Mesendoderm (in vitro differentiated cells): ENCODE measurements at regions not wholly inside any gene's neighbourhood (a gene's known extent, or its start where the extent isn't known, plus 50 kb on each side); places are given as distances from the start of the nearest gene placed in this dataset.

ENCODE experiments used
- DNase-seq: peaks from one replicate; pipeline ENCODE4 v3.0.0; 2013
- H2AK5ac ChIP-seq: 2 replicates; pipeline ENCODE4 v1.6.1; 2013; ENCODE audit warnings: low read length, inconsistent platforms
- H2BK120ac ChIP-seq: 2 replicates; pipeline ENCODE4 v1.6.1; 2013; ENCODE audit warnings: low read depth, mild to moderate bottlenecking, low read length, moderate library complexity, mixed read lengths
- H2BK15ac ChIP-seq: replicated peaks from 2 replicates; pipeline ENCODE4 v1.6.1; 2013; ENCODE audit warnings: low read depth, mild to moderate bottlenecking, moderate library complexity
- H2BK5ac ChIP-seq: 2 replicates; pipeline ENCODE4 v1.6.1; 2013; ENCODE audit warnings: low read length, inconsistent platforms
- H3K18ac ChIP-seq: 2 replicates; pipeline ENCODE4 v1.6.1; 2013; ENCODE audit warnings: mild to moderate bottlenecking, low read length, mixed read lengths
- H3K23ac ChIP-seq: one replicate; pipeline ENCODE4 v1.6.1; 2013; ENCODE audit warnings: low read length
- H3K27ac ChIP-seq: 2 replicates; pipeline ENCODE4 v1.5.1; 2013; ENCODE audit warnings: low read depth, mild to moderate bottlenecking, inconsistent platforms, low read length, moderate library complexity
- H3K27me3 ChIP-seq: 2 replicates; pipeline ENCODE4 v1.6.1; 2013; ENCODE audit warnings: low read length, control low read depth, mild to moderate bottlenecking, inconsistent platforms; ENCODE audit not compliant: insufficient read depth, poor library complexity
- H3K36me3 ChIP-seq: 2 replicates; pipeline ENCODE4 v1.6.1; 2013; ENCODE audit warnings: low read length, inconsistent platforms; ENCODE audit not compliant: control insufficient read depth, insufficient read depth
- H3K4ac ChIP-seq: one replicate; pipeline ENCODE4 v1.6.1; 2013; ENCODE audit warnings: low read depth, mild to moderate bottlenecking, low read length, moderate library complexity
- H3K4me1 ChIP-seq: 2 replicates; pipeline ENCODE4 v1.6.1; 2013; ENCODE audit warnings: low read depth, low read length, inconsistent platforms; ENCODE audit not compliant: control insufficient read depth
- H3K4me2 ChIP-seq: 2 replicates; pipeline ENCODE4 v1.6.1; 2013; ENCODE audit warnings: low read length
- H3K4me3 ChIP-seq: 2 replicates; pipeline ENCODE4 v1.5.1; 2013; ENCODE audit warnings: mild to moderate bottlenecking, low read length
- H3K56ac ChIP-seq: one replicate; pipeline ENCODE4 v1.6.1; 2013; ENCODE audit warnings: low read length
- H3K79me1 ChIP-seq: 2 replicates; pipeline ENCODE4 v1.6.1; 2013; ENCODE audit warnings: low read length, inconsistent platforms
- H3K79me2 ChIP-seq: 2 replicates; pipeline ENCODE4 v1.6.1; 2013; ENCODE audit warnings: mild to moderate bottlenecking, low read length; ENCODE audit not compliant: control insufficient read depth, insufficient read depth
- H3K9ac ChIP-seq: 2 replicates; pipeline ENCODE4 v1.6.1; 2013; ENCODE audit warnings: low read length, inconsistent platforms
- H4K5ac ChIP-seq: one replicate; pipeline ENCODE4 v1.6.1; 2013; ENCODE audit warnings: low read length
- H4K8ac ChIP-seq: one replicate; pipeline ENCODE4 v1.6.1; 2013; ENCODE audit warnings: low read depth, mild to moderate bottlenecking, control low read depth, low read length, moderate library complexity
- WGBS: extraction: QIAGEN DNeasy Blood & Tissue Kit; methylation state at CpG from one replicate; pipeline ENCODE4 v1.1.7; 2013; ENCODE audit warnings: low lambda C conversion rate, missing lambda C conversion rate; ENCODE audit not compliant: insufficient coverage; ENCODE audit errors: extremely low coverage; 5-methylcytosine and 5-hydroxymethylcytosine counted together

DNA sequence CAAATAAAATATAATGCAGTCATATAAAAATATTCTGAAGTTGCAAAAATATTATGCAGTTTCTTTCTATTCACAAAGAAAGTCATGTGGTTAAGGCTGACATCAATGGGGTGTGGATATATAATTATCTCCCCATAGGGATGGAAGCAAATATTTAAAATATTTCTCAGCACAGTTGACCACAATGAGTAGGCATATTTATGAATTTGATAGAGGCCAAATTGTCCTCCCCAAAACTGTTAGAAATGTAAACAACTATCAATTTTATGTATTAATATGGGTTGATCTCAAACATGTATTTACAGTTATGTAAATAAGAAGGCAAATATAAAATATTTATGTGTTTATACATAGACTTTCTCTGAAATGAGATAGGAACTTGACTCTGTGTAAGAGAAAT is 246.0 kb upstream of the CBLB start:
- H2BK5ac ChIP-seq: no peak overlapping the region
- no peak overlapping the region for H3K4ac ChIP-seq
- no peaks in the 10 kb centered on the region for H3K79me2 ChIP-seq
- DNase-seq: no peak
- H3K4me2 ChIP-seq: no peak overlapping the region
- H2BK120ac ChIP-seq: no peak overlapping the region
- no peak overlapping the region for H4K8ac ChIP-seq
- H4K5ac ChIP-seq: no peak overlapping the region
- no peak overlapping the region for H2AK5ac ChIP-seq
- no peaks in the 10 kb centered on the region for H3K27me3 ChIP-seq
- H3K18ac ChIP-seq: no peak overlapping the region
- H3K27ac ChIP-seq: no peak overlapping the region
- H3K4me1 ChIP-seq: no peaks in the 10 kb centered on the region
- no peaks in the 10 kb centered on the region for H3K79me1 ChIP-seq
- no peaks in the 10 kb centered on the region for H3K36me3 ChIP-seq
- no peak overlapping the region for H2BK15ac ChIP-seq
- no peak overlapping the region for H3K4me3 ChIP-seq
- no peak overlapping the region for H3K23ac ChIP-seq
- H3K9ac ChIP-seq: no peak overlapping the region
- no peak overlapping the region for H3K56ac ChIP-seq

DNA sequence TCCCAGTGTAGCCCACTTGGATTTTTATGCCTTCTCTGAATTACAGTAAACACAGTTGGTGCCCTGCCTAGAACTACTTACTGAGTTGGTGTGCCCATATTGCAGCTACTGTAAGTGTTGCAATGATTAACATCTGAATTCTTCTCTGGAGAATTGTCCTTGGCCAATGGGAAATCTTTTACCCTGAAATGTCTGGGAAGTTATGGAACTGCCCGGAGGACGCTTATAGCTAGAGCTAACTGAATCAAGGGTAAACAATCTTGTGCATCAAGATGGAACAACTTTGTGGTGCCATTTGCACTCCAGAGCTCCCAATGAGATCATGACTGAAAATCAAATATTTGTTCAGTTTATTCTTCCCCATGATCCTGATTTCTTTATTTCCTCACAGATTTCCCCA is 246.7 kb upstream of the CBLB start:
- Histone ChIP-seq H2BK120ac (no peak overlapping the region), H2AK5ac (no peak overlapping the region), H3K4me1 (no peaks in the 10 kb centered on the region), H4K5ac (no peak overlapping the region), H4K8ac (no peak overlapping the region), H3K27me3 (no peaks in the 10 kb centered on the region), H3K18ac (no peak overlapping the region), H3K4me2 (no peak overlapping the region), H2BK15ac (no peak overlapping the region), H3K4ac (no peak overlapping the region), H3K79me1 (no peaks in the 10 kb centered on the region), H3K36me3 (no peaks in the 10 kb centered on the region), H3K4me3 (no peak overlapping the region), H3K79me2 (no peaks in the 10 kb centered on the region), H3K23ac (no peak overlapping the region), H2BK5ac (no peak overlapping the region), H3K9ac (no peak overlapping the region), H3K56ac (no peak overlapping the region), H3K27ac (no peak overlapping the region)
- DNase-seq: no peak
- no CpG with 5 or more reads among the region's 2 CpGs for WGBS

DNA sequence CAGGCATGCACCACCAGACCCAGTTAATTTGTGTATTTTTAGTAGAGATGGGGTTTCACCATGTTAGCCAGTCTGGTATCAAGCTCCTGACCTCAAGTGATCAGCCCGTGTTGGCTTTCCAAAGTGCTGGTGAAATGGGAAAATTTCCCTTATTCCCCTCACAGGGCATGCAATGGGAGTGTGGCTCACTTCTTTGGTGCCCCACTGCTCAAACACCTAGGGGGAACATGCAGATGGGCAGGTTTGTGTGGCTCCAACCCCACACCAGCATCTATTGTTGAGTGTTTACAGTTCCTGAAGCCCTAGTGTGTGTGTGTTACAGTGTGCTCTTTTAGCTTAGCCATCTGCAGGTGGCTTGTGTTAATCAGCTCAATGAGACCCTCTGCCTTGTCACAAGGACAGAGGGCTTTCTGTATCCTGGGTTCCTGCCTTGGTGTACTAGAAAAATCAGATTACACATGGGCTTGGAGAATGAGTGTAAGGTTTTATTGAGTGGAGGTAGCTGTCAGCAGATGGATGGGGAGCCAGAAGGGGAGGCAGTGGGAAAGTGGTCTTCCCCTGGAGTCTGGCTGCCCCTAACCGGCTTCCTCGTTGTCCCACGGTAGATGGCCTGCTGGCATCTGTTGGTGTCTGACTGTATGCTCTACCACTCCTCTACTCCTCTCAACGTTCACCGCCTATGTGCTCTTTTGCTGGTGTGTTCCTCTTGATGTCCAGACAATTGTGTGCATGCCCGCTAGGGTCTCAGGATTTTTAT is 248.1 kb upstream of the CBLB start:
- no peaks in the 10 kb centered on the region for H3K4me1 ChIP-seq
- H3K27ac ChIP-seq: no peak overlapping the region
- H3K79me1 ChIP-seq: no peaks in the 10 kb centered on the region
- H2BK120ac ChIP-seq: no peak overlapping the region
- no peak overlapping the region for H2BK5ac ChIP-seq
- H3K4ac ChIP-seq: no peak overlapping the region
- H3K56ac ChIP-seq: no peak overlapping the region
- H3K18ac ChIP-seq: no peak overlapping the region
- H3K23ac ChIP-seq: no peak overlapping the region
- H3K36me3 ChIP-seq: no peaks in the 10 kb centered on the region
- no peaks in the 10 kb centered on the region for H3K79me2 ChIP-seq
- no peak overlapping the region for H4K8ac ChIP-seq
- no peak for DNase-seq
- H3K4me3 ChIP-seq: no peak overlapping the region
- H2BK15ac ChIP-seq: no peak overlapping the region
- H3K9ac ChIP-seq: no peak overlapping the region
- no peak overlapping the region for H3K4me2 ChIP-seq
- H3K27me3 ChIP-seq: no peaks in the 10 kb centered on the region
- no peak overlapping the region for H2AK5ac ChIP-seq
- WGBS: no CpG with 5 or more reads among the region's 7 CpGs
- H4K5ac ChIP-seq: no peak overlapping the region

DNA sequence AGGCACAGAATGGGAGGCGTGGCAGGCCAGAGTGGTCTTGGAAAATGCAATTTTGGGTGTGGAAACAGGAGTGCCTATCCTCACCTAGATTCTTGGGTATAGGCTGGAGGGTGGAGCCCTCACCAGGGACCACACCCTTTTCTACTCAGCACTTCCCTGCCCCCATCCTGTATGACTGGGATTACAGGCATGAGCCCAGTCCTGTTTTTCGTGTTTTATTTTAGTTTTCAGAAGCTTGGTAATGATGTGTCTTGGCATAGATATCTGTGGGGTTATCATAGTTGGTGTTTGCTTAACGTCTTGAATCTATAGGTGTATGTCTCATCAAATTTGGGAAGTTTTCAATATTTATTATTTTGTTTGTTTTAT is 248.7 kb upstream of the CBLB start:
- no peak for DNase-seq
- Histone ChIP-seq H3K4me1 (no peaks in the 10 kb centered on the region), H2BK5ac (no peak overlapping the region), H3K27me3 (no peaks in the 10 kb centered on the region), H4K8ac (no peak overlapping the region), H4K5ac (no peak overlapping the region), H3K56ac (no peak overlapping the region), H3K79me1 (no peaks in the 10 kb centered on the region), H3K36me3 (no peaks in the 10 kb centered on the region), H2BK15ac (no peak overlapping the region), H3K4me3 (no peak overlapping the region), H2BK120ac (no peak overlapping the region), H3K23ac (no peak overlapping the region), H3K4ac (no peak overlapping the region), H3K27ac (no peak overlapping the region), H3K79me2 (no peaks in the 10 kb centered on the region), H3K18ac (no peak overlapping the region), H3K9ac (no peak overlapping the region), H2AK5ac (no peak overlapping the region), H3K4me2 (no peak overlapping the region)
- no CpG with 5 or more reads among the region's 3 CpGs for WGBS

DNA sequence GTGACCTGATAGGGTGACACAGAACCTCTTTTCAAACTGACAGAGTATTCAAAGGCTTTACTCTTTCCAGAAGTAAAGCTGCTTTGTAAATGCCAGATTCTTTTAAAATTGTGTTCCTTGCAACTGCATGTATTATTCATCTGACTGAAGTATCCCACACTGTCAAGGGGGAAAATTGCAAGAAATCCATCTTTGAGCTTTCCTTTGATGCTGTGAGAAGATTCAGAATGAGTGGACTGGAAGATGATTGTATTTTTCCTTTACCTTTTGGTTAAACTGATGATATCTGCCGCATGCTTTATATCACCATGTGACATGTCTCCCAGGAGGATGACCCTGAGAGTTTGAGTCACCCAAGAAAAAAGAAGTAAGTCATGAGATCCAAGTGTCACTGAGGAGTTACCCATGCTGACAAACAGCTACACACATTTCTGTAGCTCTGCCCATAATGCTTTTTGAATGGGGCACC is 250.8 kb upstream of the CBLB start:
- Histone ChIP-seq H3K27ac (no peak overlapping the region), H4K8ac (no peak overlapping the region), H2AK5ac (no peak overlapping the region), H3K27me3 (no peaks in the 10 kb centered on the region), H2BK5ac (no peak overlapping the region), H4K5ac (no peak overlapping the region), H3K4me3 (no peak overlapping the region), H3K4ac (no peak overlapping the region), H3K79me2 (no peaks in the 10 kb centered on the region), H3K4me1 (no peaks in the 10 kb centered on the region), H3K4me2 (no peak overlapping the region), H3K18ac (no peak overlapping the region), H3K9ac (no peak overlapping the region), H3K23ac (no peak overlapping the region), H3K36me3 (no peaks in the 10 kb centered on the region), H2BK15ac (no peak overlapping the region), H3K56ac (no peak overlapping the region), H3K79me1 (no peaks in the 10 kb centered on the region), H2BK120ac (no peak overlapping the region)
- DNase-seq: no peak
- WGBS: no CpG with 5 or more reads among the region's 1 CpG

DNA sequence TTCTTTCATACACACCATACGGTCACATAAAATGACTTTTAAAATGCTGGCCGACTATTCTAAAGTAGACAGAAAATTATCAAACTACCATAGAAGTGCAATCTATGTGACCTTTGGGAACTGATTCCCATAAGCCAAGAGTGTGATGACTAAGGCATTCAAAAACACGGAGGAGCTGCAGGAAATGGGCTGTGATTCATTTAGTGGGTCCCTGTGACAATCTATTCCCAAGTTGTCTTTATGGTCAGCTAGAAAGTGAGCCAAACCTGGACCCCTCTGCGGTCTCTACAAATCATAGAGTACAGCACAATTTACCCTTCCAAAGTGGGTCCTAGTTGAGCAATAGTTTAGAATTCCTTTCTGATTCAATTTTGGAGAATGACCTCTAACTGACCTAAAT is 251.5 kb upstream of the CBLB start:
- Histone ChIP-seq H3K79me2 (no peaks in the 10 kb centered on the region), H3K27ac (no peak overlapping the region), H3K27me3 (no peaks in the 10 kb centered on the region), H3K4me2 (no peak overlapping the region), H3K4me1 (no peaks in the 10 kb centered on the region), H4K5ac (no peak overlapping the region), H3K9ac (no peak overlapping the region), H3K79me1 (no peaks in the 10 kb centered on the region), H2BK15ac (no peak overlapping the region), H2BK5ac (no peak overlapping the region), H3K18ac (no peak overlapping the region), H4K8ac (no peak overlapping the region), H3K4ac (no peak overlapping the region), H2BK120ac (no peak overlapping the region), H3K23ac (no peak overlapping the region), H3K4me3 (no peak overlapping the region), H3K56ac (no peak overlapping the region), H3K36me3 (no peaks in the 10 kb centered on the region), H2AK5ac (no peak overlapping the region)
- DNase-seq: no peak
- WGBS: no CpG with 5 or more reads among the region's 4 CpGs
